ENCODE measurements at regions not wholly inside any gene's neighbourhood (a gene's known extent, or its start where the extent isn't known, plus 50 kb on each side); places are given as distances from the start of the nearest gene placed in this dataset.

- Histone ChIP-seq H3K27ac (no peak overlapping the region), H3K27me3 (peaks cover 0 to 9% of the 10 kb centered on the region in 2 donors), H3K4me1 (no peaks in the 10 kb centered on the region), H3K36me3 (no peaks in the 10 kb centered on the region), H3K4me3 (no peak overlapping the region), H3K9me3 (no peaks in the 10 kb centered on the region)
- no peak for DNase-seq
- TF ChIP-seq CTCF (IDR thresholded peaks at IDR 0.05), result no peak
- intact Hi-C loops (cut with DNase I; ENCODE audit: low total_unique reads), result no loop called here
Observed at GRCh38 chr22:27540656-27541396, 260.7 kb downstream of the MN1 start.

GRCh38 chr22:27541836-27542235 lies 259.7 kb downstream of the MN1 start:
- H3K9me3 ChIP-seq, result no peaks in the 10 kb centered on the region
- no peak for DNase-seq
- H3K4me1 ChIP-seq, result no peaks in the 10 kb centered on the region
- no peak overlapping the region for H3K27ac ChIP-seq
- intact Hi-C loops (cut with DNase I; ENCODE audit: low total_unique reads), result no loop called here
- H3K36me3 ChIP-seq, result no peaks in the 10 kb centered on the region
- H3K27me3 ChIP-seq, result peaks cover 0 to 10% of the 10 kb centered on the region in 2 donors
- TF ChIP-seq CTCF (IDR thresholded peaks at IDR 0.05), result no peak
- H3K4me3 ChIP-seq, result no peak overlapping the region

GRCh38 chr22:27542602-27543001 lies 259.0 kb downstream of the MN1 start:
- intact Hi-C loops (cut with DNase I; ENCODE audit: low total_unique reads), result no loop called here
- H3K27ac ChIP-seq, result no peak overlapping the region
- H3K4me3 ChIP-seq, result no peak overlapping the region
- DNase-seq, result no peak
- no peaks in the 10 kb centered on the region for H3K4me1 ChIP-seq
- H3K27me3 ChIP-seq, result peaks cover 0 to 10% of the 10 kb centered on the region in 2 donors
- H3K36me3 ChIP-seq, result no peaks in the 10 kb centered on the region
- H3K9me3 ChIP-seq, result no peaks in the 10 kb centered on the region
- no peak for TF ChIP-seq CTCF (IDR thresholded peaks at IDR 0.05)

- Histone ChIP-seq H3K36me3 (no peaks in the 10 kb centered on the region), H3K4me3 (no peak overlapping the region), H3K27me3 (peaks cover 0 to 10% of the 10 kb centered on the region in 2 donors), H3K9me3 (no peaks in the 10 kb centered on the region), H3K4me1 (no peaks in the 10 kb centered on the region), H3K27ac (no peak overlapping the region)
- DNase-seq, result no peak
- no peak for TF ChIP-seq CTCF (IDR thresholded peaks at IDR 0.05)
- intact Hi-C loops (cut with DNase I; ENCODE audit: low total_unique reads), result no loop called here
Observed at GRCh38 chr22:27543460-27543859, 258.1 kb downstream of the MN1 start.

GRCh38 chr22:27545085-27545484 lies 256.5 kb downstream of the MN1 start:
- H3K4me3 ChIP-seq, result no peak overlapping the region
- no peak overlapping the region for H3K27ac ChIP-seq
- H3K27me3 ChIP-seq, result peaks cover 0 to 10% of the 10 kb centered on the region in 2 donors
- no peaks in the 10 kb centered on the region for H3K36me3 ChIP-seq
- intact Hi-C loops (cut with DNase I; ENCODE audit: low total_unique reads), result no loop called here
- DNase-seq, result no peak
- H3K4me1 ChIP-seq, result no peaks in the 10 kb centered on the region
- TF ChIP-seq CTCF (IDR thresholded peaks at IDR 0.05), result no peak
- H3K9me3 ChIP-seq, result no peaks in the 10 kb centered on the region

Data from tibial artery (tissue), 4 donors.